Right hindlimb (tissue), 1 donor: ENCODE measurements at regions not wholly inside any gene's neighbourhood (a gene's known extent, or its start where the extent isn't known, plus 50 kb on each side); places are given as distances from the start of the nearest gene placed in this dataset.

ENCODE experiments used
- DNase-seq: peaks from one replicate; pipeline ENCODE4 v3.0.0-alpha.2; 2018

DNA sequence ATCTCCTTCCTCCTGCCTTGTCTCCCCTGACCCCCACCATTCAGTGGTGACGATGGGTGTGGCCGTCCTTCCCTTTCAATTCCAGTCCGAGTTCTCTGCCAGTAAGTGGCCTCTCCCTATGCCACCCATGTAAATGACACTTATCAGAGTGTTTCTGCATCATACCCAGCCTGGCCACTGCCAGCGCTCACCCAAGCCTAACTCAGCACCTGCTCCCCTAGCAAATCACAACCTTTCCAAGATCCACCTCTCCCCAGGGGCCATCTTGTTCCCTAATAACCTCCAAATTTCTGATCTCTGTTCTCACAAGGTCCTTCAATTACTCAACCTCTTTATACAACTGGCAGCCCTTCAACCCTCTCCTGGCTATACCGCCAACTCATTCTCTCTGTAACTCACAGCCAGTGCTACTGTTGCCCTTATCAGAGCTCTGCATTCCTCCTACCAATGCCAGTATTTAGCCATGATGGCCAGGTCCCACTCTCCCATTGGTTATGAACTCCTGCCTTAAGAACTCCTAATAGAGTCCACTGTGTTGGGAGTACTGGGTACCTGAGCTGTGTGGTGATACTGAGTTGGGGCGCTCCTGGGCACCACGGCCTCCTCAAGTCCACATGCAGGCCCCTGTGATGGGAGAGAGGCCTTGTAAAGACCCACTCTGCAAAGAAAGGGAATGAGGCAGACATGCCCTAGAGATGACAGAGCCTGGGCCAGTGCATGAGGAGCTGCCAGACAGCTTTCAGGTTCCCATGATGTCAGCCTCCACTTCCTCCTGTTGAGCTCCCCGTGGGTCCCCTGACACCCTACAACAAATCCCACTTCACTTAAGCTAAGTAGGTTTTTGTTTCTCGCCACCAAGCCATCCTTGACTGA, 187.4 kb upstream of the RREB1 start:
- no peak for DNase-seq

DNA sequence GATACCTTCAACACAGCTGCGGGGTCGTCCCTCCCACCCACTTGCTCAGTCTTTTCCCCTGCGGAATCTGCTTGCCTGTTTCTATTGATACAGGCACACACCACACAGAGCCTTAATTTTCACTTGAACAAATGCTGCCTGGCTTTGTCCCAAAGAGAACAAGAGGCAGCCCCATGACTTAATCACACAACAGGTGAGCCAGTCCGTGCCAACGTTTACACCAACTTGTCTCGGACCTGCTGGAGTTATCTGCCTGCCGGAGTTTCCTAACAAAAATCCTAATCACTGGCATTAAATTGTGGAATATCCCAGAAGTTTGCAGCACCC, 186.8 kb upstream of the RREB1 start:
- peak; percentile 50 for DNase-seq

DNA sequence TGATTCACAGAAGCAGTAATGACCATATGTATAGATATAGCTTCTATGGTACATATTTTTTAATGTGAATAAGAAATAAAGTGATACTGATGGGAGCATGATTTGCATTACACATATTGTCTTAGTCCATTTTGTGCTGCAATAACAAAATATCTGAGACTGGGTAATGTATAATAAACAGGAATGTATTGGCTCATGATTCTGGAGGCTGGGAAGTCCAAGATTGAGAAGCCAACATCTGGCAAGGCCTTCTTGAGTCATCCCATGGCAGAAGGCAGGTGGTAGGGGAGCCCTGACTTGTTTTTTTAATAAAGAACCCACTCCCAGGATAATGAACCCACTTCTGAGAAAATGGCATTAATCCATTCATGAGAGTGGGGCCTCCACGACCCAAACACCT, 185.6 kb upstream of the RREB1 start:
- no peak for DNase-seq

DNA sequence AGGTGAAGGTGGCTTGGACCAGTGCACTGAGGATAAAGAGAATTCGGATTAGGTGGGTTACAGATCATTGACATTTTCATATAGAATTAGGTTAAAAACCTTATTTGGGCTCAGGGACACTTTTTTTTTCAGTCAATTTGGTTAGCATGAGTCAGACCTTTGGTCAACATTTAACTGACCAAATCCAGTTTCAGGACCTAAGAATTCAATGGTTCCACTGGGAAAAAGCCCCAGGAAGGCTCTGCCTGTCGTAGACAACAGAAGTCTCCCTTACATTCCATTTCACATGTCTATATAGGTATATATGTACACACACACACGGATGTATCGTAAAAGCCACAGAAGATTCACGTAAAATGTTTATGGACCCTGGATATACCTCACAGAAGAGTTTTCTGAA, 184.2 kb upstream of the RREB1 start:
- DNase-seq: no peak

DNA sequence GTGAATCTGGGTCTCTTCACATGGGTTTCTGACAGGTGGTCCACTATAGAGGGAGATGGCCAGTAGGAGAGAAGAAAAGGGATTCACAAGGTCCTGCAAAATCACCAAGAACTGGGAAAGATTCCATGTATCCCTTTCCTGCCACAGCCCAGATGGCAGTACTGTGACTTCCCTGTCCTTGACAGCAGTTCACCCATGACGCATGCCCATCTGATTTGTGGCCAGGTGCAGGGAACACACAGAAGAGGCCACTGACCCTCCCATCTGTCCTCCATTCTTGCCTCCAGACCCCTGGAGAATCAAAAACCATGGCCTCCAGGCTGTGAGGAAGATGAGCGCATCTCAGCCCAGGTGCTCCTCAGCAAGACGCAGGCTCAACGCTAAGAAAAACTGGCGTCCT, 183.1 kb upstream of the RREB1 start:
- DNase-seq: no peak

DNA sequence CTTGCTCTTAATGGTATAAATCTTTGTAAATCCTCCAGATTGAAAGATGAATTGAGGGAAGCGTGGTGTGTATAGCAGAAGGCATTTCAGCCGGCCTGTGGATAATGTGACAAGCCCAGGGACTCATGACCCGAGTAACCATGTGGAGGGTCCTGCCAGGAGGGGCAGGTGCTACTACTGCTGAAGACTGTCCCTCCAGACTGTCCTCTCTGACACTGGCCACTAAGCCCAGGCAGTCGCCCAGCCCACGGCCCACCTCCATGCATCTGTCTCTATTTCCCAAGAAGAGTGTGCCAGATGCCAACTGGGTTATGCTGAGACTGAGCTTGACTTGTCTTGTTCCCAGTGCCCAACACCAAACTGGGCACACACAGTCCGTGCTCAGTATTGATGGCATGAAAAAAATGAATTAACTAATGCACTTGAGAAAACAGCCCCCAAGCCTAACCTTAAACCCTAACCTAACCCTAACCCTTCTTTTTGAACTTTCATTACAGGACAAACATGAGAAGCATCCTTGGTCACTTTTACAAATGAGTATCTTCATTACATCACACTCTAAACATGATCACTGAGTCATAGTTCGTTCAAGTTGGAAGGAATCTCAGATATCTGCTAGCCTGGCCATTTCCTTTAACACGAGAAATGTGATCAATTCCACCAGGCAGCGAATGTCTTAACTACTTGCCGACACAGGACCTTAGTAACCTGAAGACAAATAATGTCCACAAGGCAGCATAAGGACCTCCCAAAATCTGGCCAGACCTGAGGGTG, 182.2 kb upstream of the RREB1 start:
- no peak for DNase-seq

DNA sequence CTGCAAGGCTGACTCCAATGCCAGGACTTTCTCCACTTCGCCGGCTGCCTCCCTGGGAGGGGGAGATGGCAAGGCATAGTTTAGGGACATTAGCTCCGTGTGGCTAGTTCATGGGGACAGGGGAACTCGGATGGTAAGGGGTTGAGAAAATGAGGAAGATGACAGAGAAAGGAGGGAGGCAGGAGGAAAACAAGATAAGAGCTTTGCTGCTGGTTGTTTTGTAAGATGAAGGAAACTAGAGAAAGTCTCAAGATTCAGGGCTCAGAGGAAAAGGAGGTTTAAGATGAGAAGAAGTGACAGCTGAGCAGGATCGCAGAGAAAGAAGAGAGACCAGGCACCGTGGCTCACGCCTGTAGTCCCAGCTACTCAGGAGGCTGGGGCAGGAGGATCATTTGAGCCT, 180.9 kb upstream of the RREB1 start:
- DNase-seq: no peak

DNA sequence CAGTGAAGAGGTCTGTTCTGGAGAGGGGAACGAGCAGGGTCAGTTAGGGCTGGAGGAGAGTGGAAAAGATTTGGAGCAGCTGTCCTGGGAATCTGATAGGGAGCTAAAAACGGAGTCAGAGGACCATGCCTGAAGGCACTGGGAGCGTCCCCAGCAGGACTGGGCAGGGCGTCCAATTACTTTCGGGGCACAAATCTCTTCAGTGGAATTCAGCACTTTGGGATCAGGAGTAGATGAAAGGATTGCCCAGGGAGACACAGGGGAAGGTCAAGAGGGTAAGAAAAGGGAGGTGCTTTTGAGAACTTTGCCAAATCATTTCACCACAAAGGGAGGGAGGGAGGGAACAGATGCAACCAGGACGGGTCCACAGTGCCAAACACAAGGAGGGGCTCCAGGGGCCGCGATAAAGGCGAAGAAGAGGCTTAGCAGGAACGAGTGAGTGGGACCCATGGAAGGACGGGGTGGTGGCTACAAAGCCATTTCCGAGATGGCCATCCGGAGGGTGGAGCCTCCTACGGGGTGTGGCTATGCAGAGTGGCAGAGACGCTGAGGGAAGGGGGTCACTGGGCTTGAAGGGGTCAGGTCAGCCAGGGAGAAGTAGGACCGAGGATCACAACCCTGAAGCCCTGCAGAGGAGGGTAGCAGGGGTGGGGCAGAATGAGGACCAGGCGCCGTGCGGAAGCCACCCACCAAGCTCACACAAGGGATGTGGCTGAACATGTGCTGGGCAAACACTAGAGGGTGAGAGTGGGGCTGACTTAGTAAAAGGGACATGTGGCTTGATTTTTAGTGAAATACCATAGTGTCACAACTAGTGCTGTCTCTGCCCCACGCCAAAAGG, 180.0 kb upstream of the RREB1 start:
- DNase-seq: peak; percentile 61

DNA sequence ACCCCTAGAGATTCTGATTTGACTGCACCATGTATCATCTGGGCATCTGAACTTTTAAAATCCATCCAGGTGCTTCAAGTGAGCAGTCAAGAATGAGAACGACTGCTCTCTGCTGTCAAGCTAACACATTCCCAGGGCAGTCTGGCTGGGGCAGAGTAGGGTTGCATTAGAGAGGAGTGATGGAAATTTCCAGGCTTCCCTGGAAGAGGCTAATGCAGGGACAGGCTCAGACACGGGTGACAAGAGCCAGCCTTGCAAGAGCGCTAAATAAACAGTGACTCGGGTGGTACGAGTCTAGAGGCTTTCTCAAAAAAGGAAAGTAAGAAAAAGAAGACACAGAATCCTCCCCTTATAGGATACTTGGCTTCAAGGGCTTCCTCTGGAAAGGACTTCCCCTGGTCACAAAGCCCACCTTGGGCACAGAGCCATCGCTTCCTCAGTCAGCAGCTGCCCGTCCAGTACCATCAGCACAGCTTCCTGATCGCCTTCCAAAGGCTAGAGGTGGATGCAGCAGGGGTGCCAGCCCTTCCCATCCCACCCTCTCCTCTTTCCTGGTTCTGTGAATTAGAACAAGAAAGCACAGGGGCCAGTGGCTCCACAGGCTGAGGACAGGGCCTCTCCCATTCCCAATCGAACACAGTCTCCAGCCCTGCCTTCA, 177.4 kb upstream of the RREB1 start:
- no peak for DNase-seq

DNA sequence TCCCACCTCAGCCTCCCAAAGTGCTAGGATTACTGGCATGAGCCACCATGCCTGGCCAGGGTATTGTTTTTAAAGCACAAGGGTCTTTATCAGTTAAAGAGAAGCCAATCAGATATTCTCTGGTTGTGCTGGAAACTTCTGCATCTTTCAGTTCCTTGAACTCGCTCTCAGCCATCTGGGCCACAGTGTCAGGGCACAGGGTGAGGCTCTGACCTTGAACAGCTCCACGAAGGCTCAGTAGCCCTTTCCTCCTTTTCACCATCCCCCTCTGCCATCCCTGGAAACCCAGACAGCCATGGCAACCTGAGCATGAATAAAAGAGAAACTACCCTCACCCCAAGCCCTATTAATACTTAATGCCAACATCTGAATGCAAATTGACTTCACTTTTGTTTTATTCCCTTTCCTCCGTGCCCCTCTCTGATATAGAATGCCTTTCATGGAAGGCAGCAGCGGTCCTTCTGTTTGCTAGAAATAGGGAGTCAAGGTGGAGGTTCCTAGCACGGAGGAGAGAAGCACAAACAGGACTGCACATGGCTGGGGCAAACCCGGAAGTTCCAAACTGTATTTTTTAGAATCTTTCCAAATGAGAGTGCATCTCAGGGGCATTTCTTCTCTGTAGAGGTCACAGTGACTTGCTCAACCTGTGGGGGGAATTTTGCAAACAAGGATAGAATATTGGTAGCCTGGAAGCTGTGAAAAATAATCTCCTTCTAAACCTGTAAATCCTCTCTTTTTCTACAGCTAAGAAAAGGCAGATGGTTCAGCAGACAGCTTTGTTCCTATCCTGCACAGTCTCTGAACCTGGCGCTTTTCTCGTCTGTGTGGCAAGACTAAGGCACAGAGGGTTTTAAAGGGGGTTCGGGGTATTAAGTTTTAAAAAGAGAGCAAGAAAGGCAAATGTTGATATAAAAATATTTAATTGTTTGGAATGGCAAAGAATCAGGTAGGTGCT, 176.4 kb upstream of the RREB1 start:
- DNase-seq: no peak

DNA sequence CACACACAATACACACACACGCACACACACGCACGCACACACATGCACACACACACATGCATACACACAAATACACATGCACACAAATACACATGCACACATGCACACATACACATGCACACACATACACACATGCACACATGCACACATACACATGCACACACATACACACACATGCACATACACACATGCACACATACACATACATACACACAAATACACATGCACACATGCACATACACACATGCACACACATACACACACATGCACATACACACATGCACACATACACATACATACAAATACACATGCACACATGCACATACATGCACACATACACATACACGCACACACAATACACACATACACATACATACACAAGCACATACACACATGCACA, 175.4 kb upstream of the RREB1 start:
- DNase-seq: no peak

DNA sequence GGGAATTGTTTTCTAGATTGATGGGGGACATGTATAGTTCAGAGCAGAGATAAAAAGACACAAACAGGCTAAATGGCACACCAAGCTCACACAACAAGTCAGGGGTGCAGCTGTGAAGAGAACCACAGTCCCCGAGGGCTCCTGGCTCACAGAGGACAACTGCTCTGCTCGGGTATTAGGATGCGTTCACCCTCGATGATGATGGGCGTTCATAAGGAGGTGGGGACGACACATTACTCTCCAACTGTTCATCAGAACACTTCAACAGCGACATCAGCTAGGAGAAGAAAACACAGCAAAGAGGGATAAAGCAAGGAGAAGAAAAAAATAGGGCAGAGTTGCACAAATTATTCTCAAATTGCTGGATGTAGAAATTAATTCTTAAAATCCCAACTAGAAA, 174.8 kb upstream of the RREB1 start:
- no peak for DNase-seq

DNA sequence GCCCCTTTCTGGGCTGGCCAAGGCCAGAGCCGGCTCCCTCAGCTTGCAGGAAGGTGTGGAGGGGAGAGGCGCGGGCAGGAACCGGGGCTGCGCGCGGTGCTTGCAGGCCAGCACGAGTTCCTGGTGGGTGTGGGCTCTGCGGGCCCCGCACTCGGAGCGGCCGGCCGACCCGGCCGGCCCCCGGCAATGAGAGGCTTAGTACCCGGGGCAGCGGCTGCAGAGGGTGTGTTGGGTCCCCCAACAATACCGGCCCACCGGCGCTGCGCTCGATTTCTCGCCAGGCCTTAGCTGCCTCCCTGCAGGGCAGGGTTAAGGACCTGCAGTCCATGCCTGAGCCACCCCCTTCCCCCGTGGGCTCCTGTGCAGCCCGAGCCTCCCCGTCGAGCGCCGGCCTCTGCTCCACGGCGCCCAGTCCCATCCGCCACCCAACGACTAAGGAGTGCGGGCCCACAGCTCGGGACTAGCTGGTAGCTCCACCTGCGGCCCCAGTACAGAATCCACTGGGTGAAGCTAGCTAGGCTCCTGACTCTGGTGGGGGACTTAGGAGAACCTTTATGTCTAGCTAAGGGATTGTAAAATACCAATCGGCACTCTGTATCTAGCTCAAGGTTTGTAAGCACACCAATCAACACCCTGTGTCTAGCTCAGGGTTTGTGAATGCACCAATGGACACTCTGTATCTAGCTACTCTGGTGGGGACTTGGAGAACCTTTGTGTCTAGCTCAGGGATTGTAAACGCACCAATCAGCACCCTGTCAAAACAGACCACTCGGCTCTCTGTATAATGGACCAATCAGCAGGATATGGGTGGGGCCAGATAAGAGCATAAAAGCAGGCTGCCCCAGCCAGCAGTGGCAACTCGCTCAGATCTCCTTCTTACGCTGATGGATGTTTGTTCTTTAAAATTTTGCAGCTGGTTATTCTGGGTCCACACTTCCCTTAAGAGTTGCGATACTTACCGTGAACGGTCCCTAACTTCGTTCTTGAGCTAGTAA, 167.4 kb upstream of the RREB1 start:
- no peak for DNase-seq

DNA sequence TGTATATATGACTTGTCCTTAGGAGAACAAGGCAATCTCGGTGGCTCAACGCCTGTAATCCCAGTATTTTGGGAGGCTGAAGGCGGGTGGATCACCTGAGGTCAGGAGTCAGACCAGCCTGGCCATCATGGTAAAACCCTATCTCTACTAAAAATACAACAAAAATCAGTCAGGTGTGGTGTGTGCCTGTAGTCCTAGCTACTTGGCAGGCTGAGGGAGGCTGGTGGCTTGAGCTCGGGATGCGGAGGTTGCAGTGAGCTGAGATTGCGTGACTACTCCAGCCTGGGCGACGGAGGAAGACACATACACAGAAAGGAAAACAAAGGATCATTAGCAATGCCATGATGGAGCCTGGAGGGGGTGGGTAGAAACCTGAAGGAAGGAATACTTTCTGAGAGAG, 166.6 kb upstream of the RREB1 start:
- DNase-seq: no peak

DNA sequence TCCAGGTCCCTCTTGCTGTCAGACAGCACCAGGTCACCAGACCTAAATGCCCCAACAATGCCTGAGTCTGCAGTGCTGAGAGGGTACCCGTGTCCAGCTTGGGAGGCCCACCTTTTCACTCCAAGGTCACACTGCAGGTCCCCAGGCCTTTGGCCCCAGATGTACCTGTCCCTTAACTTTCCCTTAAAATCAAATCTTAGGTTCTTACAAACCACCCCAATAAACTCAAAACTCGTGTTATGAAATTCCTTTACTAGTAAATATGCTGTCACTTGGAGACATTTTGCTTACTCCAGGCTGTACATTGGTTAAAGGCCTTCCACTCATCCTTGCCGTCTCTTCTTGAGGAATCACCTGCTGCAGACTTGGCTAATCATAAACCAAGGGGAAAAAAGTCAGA, 165.7 kb upstream of the RREB1 start:
- DNase-seq: no peak

DNA sequence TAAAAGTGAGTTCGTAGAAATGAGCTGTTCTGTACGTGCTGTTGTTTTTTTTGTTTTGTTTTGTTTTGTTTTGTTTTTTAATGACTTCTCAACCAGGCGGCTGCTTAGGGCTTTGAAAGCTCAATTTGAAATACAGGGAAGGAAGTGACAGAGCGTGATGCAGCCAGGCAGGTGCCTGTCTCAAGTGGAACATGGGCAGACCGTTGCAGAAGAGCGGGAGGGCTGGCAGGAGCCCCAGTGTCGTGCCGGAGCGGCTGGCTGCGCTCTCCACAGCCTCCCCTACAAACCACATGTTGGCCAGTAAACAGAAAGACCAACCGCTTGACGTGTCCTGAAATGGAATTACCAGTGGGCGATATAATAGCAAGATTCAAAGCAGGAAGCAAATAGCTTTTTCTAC, 164.9 kb upstream of the RREB1 start:
- DNase-seq: peak; percentile 87

DNA sequence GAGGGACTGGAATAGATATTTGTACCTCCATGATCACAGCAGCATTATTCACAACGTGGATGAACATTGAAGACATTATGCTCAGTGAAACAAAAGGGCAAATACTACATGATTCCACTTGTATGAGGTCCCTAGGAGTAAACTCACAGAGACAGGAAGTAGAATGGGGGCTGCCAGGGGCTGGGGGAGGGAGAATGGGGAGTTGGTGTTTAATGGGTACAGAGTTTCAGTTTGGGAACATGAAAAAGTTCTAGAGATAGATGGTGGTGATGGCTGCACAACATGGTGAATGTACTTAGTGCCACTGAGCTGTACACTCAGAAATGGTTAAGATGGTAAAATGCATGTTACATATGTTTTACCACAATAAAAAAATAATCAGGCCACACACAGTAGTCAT, 164.3 kb upstream of the RREB1 start:
- no peak for DNase-seq

DNA sequence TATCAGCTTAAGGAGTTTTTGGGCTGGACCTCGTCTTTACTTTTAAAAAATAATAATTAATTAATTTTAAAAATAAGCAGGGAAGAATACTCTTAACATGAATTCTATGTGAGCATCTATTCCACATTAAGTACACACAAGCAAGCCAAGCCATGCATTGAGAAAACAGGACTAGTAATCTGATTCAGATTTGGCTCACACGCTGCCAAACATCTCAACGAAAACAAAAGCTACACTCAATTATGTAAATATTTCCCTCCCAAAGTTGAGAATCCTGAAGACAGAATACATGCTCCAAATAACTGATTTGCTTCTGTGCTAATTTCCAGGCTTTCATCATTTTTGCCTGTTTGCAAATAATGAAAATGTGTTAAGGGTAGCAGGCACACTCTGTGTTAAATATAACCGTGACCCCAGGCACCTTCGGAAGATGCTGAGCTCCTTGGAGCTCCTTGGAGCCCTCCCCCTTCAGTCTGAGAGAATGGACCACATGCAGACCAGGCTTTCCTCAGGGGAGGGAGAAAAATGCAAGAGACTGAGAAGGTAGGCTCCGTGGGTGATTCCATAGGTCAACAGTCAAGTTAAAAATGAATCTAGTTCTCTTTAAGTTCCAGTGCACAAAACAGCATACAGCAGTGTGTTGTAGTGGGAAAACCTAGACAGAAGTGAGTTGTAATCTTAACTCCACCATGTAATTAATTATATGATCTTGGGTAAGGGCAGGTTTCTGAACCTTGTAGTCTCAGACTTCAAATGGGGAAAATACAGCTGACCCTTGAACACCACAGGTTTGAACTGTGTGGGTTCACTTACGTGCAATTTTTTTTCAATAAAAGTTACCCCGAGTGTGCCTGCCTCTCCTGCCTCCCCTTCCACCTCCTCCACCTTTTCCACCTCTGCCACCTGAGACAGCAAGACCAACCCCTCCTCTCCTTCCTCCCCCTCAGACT, 161.3 kb upstream of the RREB1 start:
- DNase-seq: no peak
